ENCODE measurements at regions not wholly inside any gene's neighbourhood (a gene's known extent, or its start where the extent isn't known, plus 50 kb on each side); places are given as distances from the start of the nearest gene placed in this dataset.

DNA sequence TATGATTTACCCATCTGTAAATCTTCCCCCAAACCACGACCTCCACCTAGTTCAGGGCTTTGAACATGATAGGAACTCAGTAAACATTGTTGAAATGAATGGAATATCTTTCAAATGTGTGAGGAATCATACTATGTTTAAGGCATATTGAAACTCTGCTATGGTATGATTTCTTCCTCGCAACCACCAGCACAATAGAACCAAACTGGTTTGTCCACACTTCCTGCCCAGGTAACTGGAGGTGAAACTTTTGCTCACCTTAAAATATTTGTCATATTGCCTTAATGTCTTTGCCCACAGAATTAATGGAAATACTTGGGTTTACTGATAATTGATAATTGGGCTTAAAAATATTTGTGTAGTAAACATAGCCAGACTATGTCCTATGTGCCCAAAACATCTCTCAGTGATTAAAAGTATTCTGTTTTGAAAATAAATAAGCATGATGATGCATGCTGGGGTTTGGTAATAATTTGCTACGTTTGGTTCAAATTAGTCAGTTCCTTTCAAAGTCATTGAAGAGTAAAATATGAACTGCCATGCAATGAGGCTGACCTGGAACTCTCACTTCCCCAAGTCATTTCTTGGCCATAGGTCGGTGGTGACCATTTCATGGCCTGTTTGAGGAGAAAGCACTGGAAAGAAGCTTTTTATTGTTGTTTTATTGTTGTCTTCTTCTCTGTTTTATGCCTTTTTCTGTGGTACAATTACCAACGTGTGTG lies 73.3 kb downstream of the TNFSF18 start:
- TF ChIP-seq, protein P1, sequence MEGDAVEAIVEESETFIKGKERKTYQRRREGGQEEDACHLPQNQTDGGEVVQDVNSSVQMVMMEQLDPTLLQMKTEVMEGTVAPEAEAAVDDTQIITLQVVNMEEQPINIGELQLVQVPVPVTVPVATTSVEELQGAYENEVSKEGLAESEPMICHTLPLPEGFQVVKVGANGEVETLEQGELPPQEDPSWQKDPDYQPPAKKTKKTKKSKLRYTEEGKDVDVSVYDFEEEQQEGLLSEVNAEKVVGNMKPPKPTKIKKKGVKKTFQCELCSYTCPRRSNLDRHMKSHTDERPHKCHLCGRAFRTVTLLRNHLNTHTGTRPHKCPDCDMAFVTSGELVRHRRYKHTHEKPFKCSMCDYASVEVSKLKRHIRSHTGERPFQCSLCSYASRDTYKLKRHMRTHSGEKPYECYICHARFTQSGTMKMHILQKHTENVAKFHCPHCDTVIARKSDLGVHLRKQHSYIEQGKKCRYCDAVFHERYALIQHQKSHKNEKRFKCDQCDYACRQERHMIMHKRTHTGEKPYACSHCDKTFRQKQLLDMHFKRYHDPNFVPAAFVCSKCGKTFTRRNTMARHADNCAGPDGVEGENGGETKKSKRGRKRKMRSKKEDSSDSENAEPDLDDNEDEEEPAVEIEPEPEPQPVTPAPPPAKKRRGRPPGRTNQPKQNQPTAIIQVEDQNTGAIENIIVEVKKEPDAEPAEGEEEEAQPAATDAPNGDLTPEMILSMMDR (IDR thresholded peaks at IDR 0.05), result no peak
- no peak for TF ChIP-seq POLR2A (IDR thresholded peaks at IDR 0.05)
